ENCODE measurements at regions not wholly inside any gene's neighbourhood (a gene's known extent, or its start where the extent isn't known, plus 50 kb on each side); places are given as distances from the start of the nearest gene placed in this dataset.

- H3K36me3 ChIP-seq (ENCODE audit: control insufficient read depth in 2 of 2, insufficient read depth in 1 of 2, low read length in 2 of 2) = no peaks in the 10 kb centered on the region
- ChIA-PET POLR2A (no interaction called here), CTCF (no interaction called here)
- H3K4me1 ChIP-seq (ENCODE audit: control insufficient read depth, insufficient read depth, low read length) = 0 out of 2 replicates have a peak, but pooled peaks cover 3% of the 10 kb centered on the region
- H3K27ac ChIP-seq (ENCODE audit: extremely low read depth, low read depth, low read length) = no peak overlapping the region
- H3K4me3 ChIP-seq (ENCODE audit: low read depth, low read length) = no peak overlapping the region
- 0 out of 2 replicates have a peak, but pooled peaks have one; percentile 17 for TF ChIP-seq SCRT2 (tag by site-specific recombination; IDR thresholded peaks at IDR 0.05)
- TF ChIP-seq ZNF426 (tag by site-specific recombination; IDR thresholded peaks at IDR 0.05) = no peak
- no peaks in the 10 kb centered on the region for H3K9me3 ChIP-seq (ENCODE audit: control insufficient read depth, insufficient read depth, low read depth, low read length)
These were observed 258.1 kb downstream of the BMP2 start for GRCh38 chr20:7025635-7026034.

- ChIA-PET POLR2A (no interaction called here), CTCF (no interaction called here)
- Histone ChIP-seq H3K4me1 (ENCODE audit: control insufficient read depth, insufficient read depth, low read length) (0 out of 2 replicates have a peak, but pooled peaks cover 3% of the 10 kb centered on the region), H3K27ac (ENCODE audit: extremely low read depth, low read depth, low read length) (no peak overlapping the region), H3K4me3 (ENCODE audit: low read depth, low read length) (no peak overlapping the region), H3K9me3 (ENCODE audit: control insufficient read depth, insufficient read depth, low read depth, low read length) (no peaks in the 10 kb centered on the region), H3K36me3 (ENCODE audit: control insufficient read depth in 2 of 2, insufficient read depth in 1 of 2, low read length in 2 of 2) (no peaks in the 10 kb centered on the region)
- no peak for TF ChIP-seq ZNF600 (tag by site-specific recombination; IDR thresholded peaks at IDR 0.05)
These were observed 261.5 kb downstream of the BMP2 start for GRCh38 chr20:7029019-7029418.

- CTCF ChIA-PET = interaction anchor here (0.6 to 2.7 kb wide), 9 partner anchors 9 to 1961 kb away, joined by 3 to 9 read pairs (median 3); no protein-coding TSS in a partner anchor
- POLR2A ChIA-PET = no interaction called here
These were observed 263.7 kb downstream of the BMP2 start for GRCh38 chr20:7031222-7031621.

More at GRCh38 chr20:7031222-7031621, 263.7 kb downstream of the BMP2 start:
- Histone ChIP-seq H3K4me1 (ENCODE audit: control insufficient read depth, insufficient read depth, low read length) (0 out of 2 replicates have a peak, but pooled peaks cover 3% of the 10 kb centered on the region), H3K4me3 (ENCODE audit: low read depth, low read length) (no peak overlapping the region), H3K27ac (ENCODE audit: extremely low read depth, low read depth, low read length) (no peak overlapping the region), H3K36me3 (ENCODE audit: control insufficient read depth in 2 of 2, insufficient read depth in 1 of 2, low read length in 2 of 2) (no peaks in the 10 kb centered on the region), H3K9me3 (ENCODE audit: control insufficient read depth, insufficient read depth, low read depth, low read length) (no peaks in the 10 kb centered on the region)
- no peak for TF ChIP-seq ZNF521 (tag by site-specific recombination; IDR thresholded peaks at IDR 0.05)
- no peak for TF ChIP-seq KLF10 (tag by site-specific recombination; IDR thresholded peaks at IDR 0.05)
- TF ChIP-seq EGR2 (tag by site-specific recombination; IDR thresholded peaks at IDR 0.05; ENCODE audit: low read depth) = no peak
- TF ChIP-seq ZNF18 (tag by site-specific recombination; IDR thresholded peaks at IDR 0.05) = no peak
- no peak for TF ChIP-seq KLF16 (tag by site-specific recombination; IDR thresholded peaks at IDR 0.05)
- no peak for TF ChIP-seq ZNF24 (tag by site-specific recombination; IDR thresholded peaks at IDR 0.05)
- TF ChIP-seq ZNF623 (tag by site-specific recombination; IDR thresholded peaks at IDR 0.05) = no peak
- no peak for TF ChIP-seq ZNF302 (tag by site-specific recombination; IDR thresholded peaks at IDR 0.05; ENCODE audit: low read depth)
- TF ChIP-seq ZNF10 (tag by site-specific recombination; IDR thresholded peaks at IDR 0.05) = no peak
- no peak for TF ChIP-seq ZBTB21 (tag by site-specific recombination; IDR thresholded peaks at IDR 0.05)
- TF ChIP-seq ZNF596 (tag by site-specific recombination; IDR thresholded peaks at IDR 0.05) = no peak
- TF ChIP-seq KLF17 (tag by site-specific recombination; IDR thresholded peaks at IDR 0.05) = no peak
- no peak for TF ChIP-seq ZNF398 (tag by site-specific recombination; IDR thresholded peaks at IDR 0.05)
